SK-N-SH (cell line): ENCODE measurements at regions not wholly inside any gene's neighbourhood (a gene's known extent, or its start where the extent isn't known, plus 50 kb on each side); places are given as distances from the start of the nearest gene placed in this dataset.

Experiments
- CTCF ChIA-PET: fragments of 300-600, 350-600 bp; formaldehyde crosslinking; extraction: SDS; loops from one replicate; lab custom pipeline; 2021; lab: Yijun Ruan, JAX
- POLR2A ChIA-PET: fragments of 350-600 bp; sonication (Branson Sonifier 250); formaldehyde crosslinking; extraction: SDS; loops from one replicate; lab custom pipeline; 2020; ENCODE audit warnings: antibody characterized with exemption, inconsistent platforms; lab: Yijun Ruan, JAX
- DNase-seq: peaks from one replicate; pipeline ENCODE4 v3.0.0; 2012
- H2AFZ ChIP-seq: fragments of 200-600 bp; sonication (generic); 2 replicates; pipeline ENCODE4 v1.8.1; 2016; ENCODE audit warnings: antibody characterized with exemption, mild to moderate bottlenecking, low read depth
- H3F3A ChIP-seq: fragments of 200-600 bp; sonication (generic); replicated peaks from 2 replicates; pipeline ENCODE3; 2016; ENCODE audit warnings: antibody characterized with exemption, mild to moderate bottlenecking; ENCODE audit not compliant: insufficient read depth
- H3K27ac ChIP-seq, 2 experiments: fragments of 200-500 bp in 1 of 2; fragments of 200-600 bp in 1 of 2; sonication (Bioruptor generic) in 1 of 2; sonication (generic), shearing (Covaris generic) in 1 of 2; 2 replicates each; pipeline versions ENCODE4 v1.5.1 to v1.6.1; 2014 to 2016; ENCODE audit warnings: low read depth in 2 of 2, inconsistent platforms in 1 of 2, low read length in 1 of 2, mild to moderate bottlenecking in 1 of 2, mixed read lengths in 1 of 2
- H3K27me3 ChIP-seq: fragments of 200-600 bp; sonication (generic), shearing (Covaris generic); 2 replicates; pipeline ENCODE4 v1.6.1; 2016; ENCODE audit warnings: mixed run types; ENCODE audit not compliant: insufficient read depth
- H3K36me3 ChIP-seq, 2 experiments: fragments of 200-500 bp in 1 of 2; fragments of 200-600 bp in 1 of 2; sonication (Bioruptor generic) in 1 of 2; sonication (generic) in 1 of 2; replicated peaks in 1 of 2; 2 replicates each; pipeline versions ENCODE3 to v1.5.1; 2014 to 2016; ENCODE audit warnings: low read length in 1 of 2, mild to moderate bottlenecking in 1 of 2; ENCODE audit not compliant: insufficient read depth in 2 of 2, control insufficient read depth in 1 of 2
- H3K4me1 ChIP-seq, 2 experiments: fragments of 200-500 bp in 1 of 2; fragments of 200-600 bp in 1 of 2; sonication (Bioruptor generic) in 1 of 2; sonication (generic), shearing (Covaris generic) in 1 of 2; 2 replicates each; pipeline versions ENCODE4 v1.5.1 to v1.6.1; 2014 to 2016; ENCODE audit warnings: low read depth in 1 of 2, low read length in 1 of 2, mixed run types in 1 of 2; ENCODE audit not compliant: insufficient read depth in 2 of 2, control insufficient read depth in 1 of 2
- H3K4me2 ChIP-seq: fragments of 200-600 bp; sonication (generic), shearing (Covaris generic); 2 replicates; pipeline ENCODE4 v1.6.1; 2017; ENCODE audit warnings: mixed run types
- H3K4me3 ChIP-seq, 2 experiments: fragments of 200-500 bp in 1 of 2; fragments of 200-600 bp in 1 of 2; sonication (Bioruptor generic) in 1 of 2; sonication (generic), shearing (Covaris generic) in 1 of 2; 2 replicates each; pipeline versions ENCODE4 v1.5.1 to v1.8.1; 2014 to 2016; ENCODE audit warnings: low read depth in 2 of 2, inconsistent platforms in 1 of 2, low read length in 1 of 2, mild to moderate bottlenecking in 1 of 2, mixed read lengths in 1 of 2, moderate library complexity in 1 of 2
- H3K79me2 ChIP-seq: fragments of 200-600 bp; sonication (generic); 2 replicates; pipeline ENCODE4 v1.8.1; 2017; ENCODE audit warnings: mild to moderate bottlenecking; ENCODE audit not compliant: insufficient read depth
- H3K9ac ChIP-seq: fragments of 200-600 bp; sonication (generic); 2 replicates; pipeline ENCODE4 v1.6.1; 2017; ENCODE audit warnings: mixed run types
- H3K9me2 ChIP-seq: fragments of 200-600 bp; sonication (generic); 2 replicates; pipeline ENCODE4 v1.6.1; 2017; ENCODE audit warnings: mixed run types
- H3K9me3 ChIP-seq: fragments of 200-600 bp; sonication (generic); 2 replicates; pipeline ENCODE4 v1.6.1; 2017; ENCODE audit warnings: mixed run types, mild to moderate bottlenecking, moderate library complexity
- H4K20me1 ChIP-seq: fragments of 200-600 bp; sonication (generic); 2 replicates; pipeline ENCODE4 v1.6.1; 2017; ENCODE audit warnings: mild to moderate bottlenecking, mixed run types; ENCODE audit not compliant: insufficient read depth
- ELF1 ChIP-seq: IDR thresholded peaks from 2 replicates; pipeline ENCODE4 v1.4.0; 2012
- GABPA ChIP-seq: IDR thresholded peaks from 2 replicates; pipeline ENCODE4 v1.4.0; 2012; ENCODE audit warnings: low read depth, mild to moderate bottlenecking
- RCOR1 ChIP-seq: fragments of 150-350 bp; IDR thresholded peaks from 2 replicates; pipeline ENCODE4 v1.6.1; 2017; ENCODE audit warnings: antibody characterized with exemption, low read length
- TCF12 ChIP-seq: IDR thresholded peaks from 2 replicates; pipeline ENCODE4 v1.4.0; 2012
- WGBS: methylation state at CpG from one replicate; pipeline ENCODE4 v1.1.6; 2017; ENCODE audit warnings: low lambda C conversion rate; 5-methylcytosine and 5-hydroxymethylcytosine counted together
- TF ChIP-seq, protein P1 (sequence below): fragments of 150-350 bp; IDR thresholded peaks from 2 replicates; pipeline ENCODE4 v1.6.1; 2016; ENCODE audit warnings: mild to moderate bottlenecking, low read depth, low read length
- TF ChIP-seq, protein P2 (sequence below): IDR thresholded peaks from 2 replicates; pipeline ENCODE4 v1.4.0; 2012; ENCODE audit warnings: low read depth, borderline replicate concordance
- TF ChIP-seq, protein P3 (sequence below): IDR thresholded peaks from 2 replicates; pipeline ENCODE4 v1.4.0; 2012; ENCODE audit warnings: low read depth, borderline replicate concordance
- TF ChIP-seq, protein P4 (sequence below): fragments of 150-350 bp; IDR thresholded peaks from 2 replicates; pipeline ENCODE4 v1.6.1; 2017; ENCODE audit warnings: antibody characterized with exemption, low read length, low read depth, borderline replicate concordance
- TF ChIP-seq, protein P5 (sequence below): fragments of 200-600 bp; sonication (generic); IDR thresholded peaks from 2 replicates; pipeline ENCODE4 v1.6.1; 2017; ENCODE audit warnings: antibody characterized with exemption, mild to moderate bottlenecking, moderate library complexity

DNA sequence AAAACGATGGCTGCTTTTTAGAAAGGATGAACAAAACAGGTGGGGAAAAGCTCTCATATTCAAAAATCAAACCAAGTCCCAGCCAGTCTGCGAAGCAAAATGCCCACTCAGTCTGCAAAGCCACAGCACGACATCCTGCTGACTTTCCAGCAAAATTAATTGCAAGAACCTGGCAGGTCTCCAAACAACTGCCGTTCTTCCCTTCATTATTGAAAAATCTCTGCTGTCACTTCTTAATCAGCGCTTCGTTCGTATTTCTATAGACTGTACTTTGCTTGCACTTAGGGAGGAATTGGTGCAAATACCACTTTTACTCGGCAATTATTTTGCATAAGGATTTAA is 222.4 kb downstream of the CBLN4 start (continued):
- TF ChIP-seq, protein P1, sequence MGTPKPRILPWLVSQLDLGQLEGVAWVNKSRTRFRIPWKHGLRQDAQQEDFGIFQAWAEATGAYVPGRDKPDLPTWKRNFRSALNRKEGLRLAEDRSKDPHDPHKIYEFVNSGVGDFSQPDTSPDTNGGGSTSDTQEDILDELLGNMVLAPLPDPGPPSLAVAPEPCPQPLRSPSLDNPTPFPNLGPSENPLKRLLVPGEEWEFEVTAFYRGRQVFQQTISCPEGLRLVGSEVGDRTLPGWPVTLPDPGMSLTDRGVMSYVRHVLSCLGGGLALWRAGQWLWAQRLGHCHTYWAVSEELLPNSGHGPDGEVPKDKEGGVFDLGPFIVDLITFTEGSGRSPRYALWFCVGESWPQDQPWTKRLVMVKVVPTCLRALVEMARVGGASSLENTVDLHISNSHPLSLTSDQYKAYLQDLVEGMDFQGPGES: no peak
- TF ChIP-seq, all 33 proteins: peak for 0

DNA sequence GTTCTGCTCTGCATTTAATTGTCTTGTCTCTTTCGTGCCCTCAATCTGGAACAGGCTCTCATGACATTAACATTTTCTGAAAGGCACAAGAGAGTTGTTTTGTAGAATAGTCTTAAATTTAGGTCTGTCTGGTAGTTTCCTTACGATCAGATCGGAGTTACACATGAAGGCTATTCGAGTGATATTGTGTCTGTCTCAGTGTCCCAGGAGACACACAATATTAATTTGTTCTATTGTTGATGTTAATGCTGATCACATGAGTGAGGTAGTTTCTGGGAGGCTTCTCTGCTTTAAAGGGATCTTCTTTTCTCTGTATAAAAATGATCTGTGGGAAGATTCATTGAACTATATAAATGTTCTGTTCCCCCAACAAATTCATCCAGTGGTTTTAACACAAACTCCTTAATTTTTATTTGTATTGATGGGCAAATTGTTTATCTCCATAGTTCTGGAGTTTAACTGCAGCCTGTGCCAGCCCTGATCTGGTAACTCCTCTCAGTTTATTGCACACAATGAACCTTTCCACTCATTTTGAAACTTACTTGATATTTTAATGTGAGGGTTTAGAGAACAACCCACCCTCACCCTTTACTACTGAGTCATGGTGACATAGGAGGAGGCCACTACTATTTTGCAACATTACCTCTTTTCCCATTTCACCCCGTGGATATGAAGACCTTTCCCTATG is 223.0 kb downstream of the CBLN4 start:
- DNase-seq: no peak
- Histone ChIP-seq H3K36me3 (no peaks in the 10 kb centered on the region), H3K9me3 (no peaks in the 10 kb centered on the region), H2AFZ (no peak overlapping the region), H3K27ac (no peak overlapping the region), H3K4me1 (peaks cover 0 to 6% of the 10 kb centered on the region in 2 experiments; a peak in 2 of 4 replicates), H4K20me1 (no peaks in the 10 kb centered on the region), H3K9me2 (no peaks in the 10 kb centered on the region), H3K79me2 (no peaks in the 10 kb centered on the region), H3K4me2 (no peak overlapping the region), H3K27me3 (no peaks in the 10 kb centered on the region), H3K4me3 (no peak overlapping the region; a peak in 1 of 4 replicates), H3F3A (no peaks in the 10 kb centered on the region), H3K9ac (no peak overlapping the region)
- no peak for TF ChIP-seq TCF12
- no peak for TF ChIP-seq ELF1
- no peak for TF ChIP-seq GABPA
- TF ChIP-seq, protein P2, sequence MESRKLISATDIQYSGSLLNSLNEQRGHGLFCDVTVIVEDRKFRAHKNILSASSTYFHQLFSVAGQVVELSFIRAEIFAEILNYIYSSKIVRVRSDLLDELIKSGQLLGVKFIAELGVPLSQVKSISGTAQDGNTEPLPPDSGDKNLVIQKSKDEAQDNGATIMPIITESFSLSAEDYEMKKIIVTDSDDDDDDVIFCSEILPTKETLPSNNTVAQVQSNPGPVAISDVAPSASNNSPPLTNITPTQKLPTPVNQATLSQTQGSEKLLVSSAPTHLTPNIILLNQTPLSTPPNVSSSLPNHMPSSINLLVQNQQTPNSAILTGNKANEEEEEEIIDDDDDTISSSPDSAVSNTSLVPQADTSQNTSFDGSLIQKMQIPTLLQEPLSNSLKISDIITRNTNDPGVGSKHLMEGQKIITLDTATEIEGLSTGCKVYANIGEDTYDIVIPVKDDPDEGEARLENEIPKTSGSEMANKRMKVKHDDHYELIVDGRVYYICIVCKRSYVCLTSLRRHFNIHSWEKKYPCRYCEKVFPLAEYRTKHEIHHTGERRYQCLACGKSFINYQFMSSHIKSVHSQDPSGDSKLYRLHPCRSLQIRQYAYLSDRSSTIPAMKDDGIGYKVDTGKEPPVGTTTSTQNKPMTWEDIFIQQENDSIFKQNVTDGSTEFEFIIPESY: no peak
- no peak for TF ChIP-seq RCOR1
- TF ChIP-seq, protein P3, sequence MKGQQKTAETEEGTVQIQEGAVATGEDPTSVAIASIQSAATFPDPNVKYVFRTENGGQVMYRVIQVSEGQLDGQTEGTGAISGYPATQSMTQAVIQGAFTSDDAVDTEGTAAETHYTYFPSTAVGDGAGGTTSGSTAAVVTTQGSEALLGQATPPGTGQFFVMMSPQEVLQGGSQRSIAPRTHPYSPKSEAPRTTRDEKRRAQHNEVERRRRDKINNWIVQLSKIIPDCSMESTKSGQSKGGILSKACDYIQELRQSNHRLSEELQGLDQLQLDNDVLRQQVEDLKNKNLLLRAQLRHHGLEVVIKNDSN: no peak
- TF ChIP-seq, protein P4, sequence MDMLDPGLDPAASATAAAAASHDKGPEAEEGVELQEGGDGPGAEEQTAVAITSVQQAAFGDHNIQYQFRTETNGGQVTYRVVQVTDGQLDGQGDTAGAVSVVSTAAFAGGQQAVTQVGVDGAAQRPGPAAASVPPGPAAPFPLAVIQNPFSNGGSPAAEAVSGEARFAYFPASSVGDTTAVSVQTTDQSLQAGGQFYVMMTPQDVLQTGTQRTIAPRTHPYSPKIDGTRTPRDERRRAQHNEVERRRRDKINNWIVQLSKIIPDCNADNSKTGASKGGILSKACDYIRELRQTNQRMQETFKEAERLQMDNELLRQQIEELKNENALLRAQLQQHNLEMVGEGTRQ: no peak
- TF ChIP-seq, protein P5, sequence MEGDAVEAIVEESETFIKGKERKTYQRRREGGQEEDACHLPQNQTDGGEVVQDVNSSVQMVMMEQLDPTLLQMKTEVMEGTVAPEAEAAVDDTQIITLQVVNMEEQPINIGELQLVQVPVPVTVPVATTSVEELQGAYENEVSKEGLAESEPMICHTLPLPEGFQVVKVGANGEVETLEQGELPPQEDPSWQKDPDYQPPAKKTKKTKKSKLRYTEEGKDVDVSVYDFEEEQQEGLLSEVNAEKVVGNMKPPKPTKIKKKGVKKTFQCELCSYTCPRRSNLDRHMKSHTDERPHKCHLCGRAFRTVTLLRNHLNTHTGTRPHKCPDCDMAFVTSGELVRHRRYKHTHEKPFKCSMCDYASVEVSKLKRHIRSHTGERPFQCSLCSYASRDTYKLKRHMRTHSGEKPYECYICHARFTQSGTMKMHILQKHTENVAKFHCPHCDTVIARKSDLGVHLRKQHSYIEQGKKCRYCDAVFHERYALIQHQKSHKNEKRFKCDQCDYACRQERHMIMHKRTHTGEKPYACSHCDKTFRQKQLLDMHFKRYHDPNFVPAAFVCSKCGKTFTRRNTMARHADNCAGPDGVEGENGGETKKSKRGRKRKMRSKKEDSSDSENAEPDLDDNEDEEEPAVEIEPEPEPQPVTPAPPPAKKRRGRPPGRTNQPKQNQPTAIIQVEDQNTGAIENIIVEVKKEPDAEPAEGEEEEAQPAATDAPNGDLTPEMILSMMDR: no peak
- POLR2A ChIA-PET: no interaction called here
- 36% methylated on average over 5 of the region's 5 CpGs for WGBS
- CTCF ChIA-PET: interaction anchor here (1.0 kb wide), 1 partner anchor 9 kb away, joined by 4 read pairs; no protein-coding TSS in a partner anchor
